Mesothelial cell of epicardium (in vitro differentiated cells): ENCODE measurements at regions not wholly inside any gene's neighbourhood (a gene's known extent, or its start where the extent isn't known, plus 50 kb on each side); places are given as distances from the start of the nearest gene placed in this dataset.

Experiments used
- DNase-seq, 2 experiments: peaks; one replicate each; pipeline ENCODE4 v3.0.0; 2021; ENCODE audit warnings: low spot score in 2 of 2; ENCODE audit not compliant: unreplicated experiment in 2 of 2
- H3K27ac Mint-ChIP-seq: 2 replicates; pipeline ENCODE4 v1.8.0; 2021; ENCODE audit warnings: mixed read lengths
- H3K27me3 Mint-ChIP-seq: 2 replicates; pipeline ENCODE4 v1.8.0; 2021; ENCODE audit warnings: low read depth, mixed read lengths
- H3K36me3 Mint-ChIP-seq: 2 replicates; pipeline ENCODE4 v1.8.0; 2021; ENCODE audit warnings: mixed read lengths
- H3K4me1 Mint-ChIP-seq: 2 replicates; pipeline ENCODE4 v1.8.0; 2021; ENCODE audit warnings: mixed read lengths
- H3K4me3 Mint-ChIP-seq: 2 replicates; pipeline ENCODE4 v1.8.0; 2021; ENCODE audit warnings: mild to moderate bottlenecking, moderate library complexity, mixed read lengths
- H3K9me3 Mint-ChIP-seq: 2 replicates; pipeline ENCODE4 v1.8.0; 2021; ENCODE audit warnings: mixed read lengths
- TF ChIP-seq, protein P1 (sequence below): fragments of 200-600 bp; sonication (generic); IDR thresholded peaks from one replicate; pipeline ENCODE4 v1.5.0; 2021; ENCODE audit warnings: antibody characterized with exemption; ENCODE audit not compliant: unreplicated experiment

DNA sequence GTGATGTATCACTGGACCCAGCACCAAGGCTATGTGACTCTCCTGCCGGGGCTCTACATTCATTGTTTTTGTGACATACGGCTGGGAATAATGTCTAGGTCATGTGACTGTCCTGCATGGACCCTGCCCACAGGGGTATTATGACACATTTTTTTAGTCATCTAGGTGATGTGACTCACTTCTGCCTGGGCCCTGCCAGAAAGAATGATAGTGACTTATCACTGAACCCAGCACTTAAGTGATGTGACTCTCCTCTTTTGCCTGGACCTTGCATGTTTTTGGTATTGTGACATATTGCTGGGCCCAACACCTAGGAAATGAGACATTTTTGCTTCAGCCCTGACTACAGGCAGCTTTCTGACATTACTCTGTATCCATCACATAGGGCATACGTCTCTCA lies 51.1 kb upstream of the ZNF107 start:
- TF ChIP-seq, protein P1, sequence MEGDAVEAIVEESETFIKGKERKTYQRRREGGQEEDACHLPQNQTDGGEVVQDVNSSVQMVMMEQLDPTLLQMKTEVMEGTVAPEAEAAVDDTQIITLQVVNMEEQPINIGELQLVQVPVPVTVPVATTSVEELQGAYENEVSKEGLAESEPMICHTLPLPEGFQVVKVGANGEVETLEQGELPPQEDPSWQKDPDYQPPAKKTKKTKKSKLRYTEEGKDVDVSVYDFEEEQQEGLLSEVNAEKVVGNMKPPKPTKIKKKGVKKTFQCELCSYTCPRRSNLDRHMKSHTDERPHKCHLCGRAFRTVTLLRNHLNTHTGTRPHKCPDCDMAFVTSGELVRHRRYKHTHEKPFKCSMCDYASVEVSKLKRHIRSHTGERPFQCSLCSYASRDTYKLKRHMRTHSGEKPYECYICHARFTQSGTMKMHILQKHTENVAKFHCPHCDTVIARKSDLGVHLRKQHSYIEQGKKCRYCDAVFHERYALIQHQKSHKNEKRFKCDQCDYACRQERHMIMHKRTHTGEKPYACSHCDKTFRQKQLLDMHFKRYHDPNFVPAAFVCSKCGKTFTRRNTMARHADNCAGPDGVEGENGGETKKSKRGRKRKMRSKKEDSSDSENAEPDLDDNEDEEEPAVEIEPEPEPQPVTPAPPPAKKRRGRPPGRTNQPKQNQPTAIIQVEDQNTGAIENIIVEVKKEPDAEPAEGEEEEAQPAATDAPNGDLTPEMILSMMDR: no peak
- DNase-seq: no peak
- no peaks in the 10 kb centered on the region for H3K4me1 Mint-ChIP-seq
- H3K9me3 Mint-ChIP-seq: peaks cover 86% of the 10 kb centered on the region
- no peaks in the 10 kb centered on the region for H3K27me3 Mint-ChIP-seq
- H3K4me3 Mint-ChIP-seq: no peak overlapping the region
- peaks cover 4% of the 10 kb centered on the region for H3K36me3 Mint-ChIP-seq
- H3K27ac Mint-ChIP-seq: no peak overlapping the region

GRCh38 chr7:64613653-64614052 lies 50.8 kb upstream of the ZNF680 start:
- no peaks in the 10 kb centered on the region for H3K36me3 Mint-ChIP-seq

More at GRCh38 chr7:64613653-64614052, 50.8 kb upstream of the ZNF680 start:
- Mint-ChIP-seq H3K4me3 (no peak overlapping the region), H3K27ac (no peak overlapping the region), H3K9me3 (peaks cover 87% of the 10 kb centered on the region), H3K4me1 (no peaks in the 10 kb centered on the region), H3K27me3 (no peaks in the 10 kb centered on the region)
- no peak for DNase-seq
- TF ChIP-seq, protein P1: no peak
